ENCODE measurements at regions not wholly inside any gene's neighbourhood (a gene's known extent, or its start where the extent isn't known, plus 50 kb on each side); places are given as distances from the start of the nearest gene placed in this dataset.
"Not testable (repeated sequence)": the region's sequence is repeated elsewhere in the genome, so short reads cannot be mapped to it uniquely, and the experiment has no call there.

DNA sequence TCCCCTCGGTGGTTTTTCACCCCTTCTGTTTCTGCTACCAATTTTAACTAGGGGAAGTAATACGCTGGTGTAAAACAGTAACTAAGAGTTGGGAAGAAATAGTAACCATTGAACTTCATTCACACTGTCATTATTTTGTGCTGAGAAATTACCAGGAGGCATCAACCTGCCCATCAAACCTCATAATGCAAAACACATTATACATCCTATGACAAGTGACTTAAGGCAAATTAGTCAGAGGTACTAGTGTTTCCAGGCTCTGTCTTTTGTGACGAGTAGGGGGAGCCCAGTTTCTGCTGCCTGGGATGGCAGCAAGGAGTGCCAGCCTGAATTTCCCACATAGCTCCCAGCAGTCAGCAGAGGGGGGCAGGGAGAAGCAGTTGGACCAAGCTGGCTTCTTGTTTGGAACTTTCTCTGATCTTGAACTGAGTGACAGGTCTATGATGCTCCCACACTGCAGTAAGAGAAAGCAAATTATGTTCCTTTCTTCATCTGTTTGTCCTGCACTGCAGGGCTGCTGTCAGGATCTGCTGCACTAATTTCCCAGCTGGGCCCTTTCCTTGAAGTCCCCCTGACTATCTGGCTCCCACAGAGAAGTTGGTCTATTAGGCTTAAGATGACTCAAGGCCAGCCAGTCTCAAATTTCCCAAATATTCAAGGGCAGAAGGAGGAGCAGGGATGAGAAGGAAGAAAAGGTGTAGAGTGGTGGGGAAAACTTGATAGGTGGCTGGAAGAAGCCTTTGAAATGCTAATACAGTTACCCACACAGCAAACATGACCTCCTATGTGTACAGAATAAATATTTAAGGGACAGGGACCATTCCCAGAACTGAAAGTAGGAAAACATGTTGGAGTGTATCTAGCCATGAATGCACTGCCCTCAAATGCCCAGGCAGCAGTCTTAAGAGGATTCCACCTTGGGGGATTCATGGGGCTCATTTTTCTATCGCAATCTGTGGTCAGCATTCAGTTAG, 322.8 kb downstream of the SEC16B start:
- TF ChIP-seq, protein P1, sequence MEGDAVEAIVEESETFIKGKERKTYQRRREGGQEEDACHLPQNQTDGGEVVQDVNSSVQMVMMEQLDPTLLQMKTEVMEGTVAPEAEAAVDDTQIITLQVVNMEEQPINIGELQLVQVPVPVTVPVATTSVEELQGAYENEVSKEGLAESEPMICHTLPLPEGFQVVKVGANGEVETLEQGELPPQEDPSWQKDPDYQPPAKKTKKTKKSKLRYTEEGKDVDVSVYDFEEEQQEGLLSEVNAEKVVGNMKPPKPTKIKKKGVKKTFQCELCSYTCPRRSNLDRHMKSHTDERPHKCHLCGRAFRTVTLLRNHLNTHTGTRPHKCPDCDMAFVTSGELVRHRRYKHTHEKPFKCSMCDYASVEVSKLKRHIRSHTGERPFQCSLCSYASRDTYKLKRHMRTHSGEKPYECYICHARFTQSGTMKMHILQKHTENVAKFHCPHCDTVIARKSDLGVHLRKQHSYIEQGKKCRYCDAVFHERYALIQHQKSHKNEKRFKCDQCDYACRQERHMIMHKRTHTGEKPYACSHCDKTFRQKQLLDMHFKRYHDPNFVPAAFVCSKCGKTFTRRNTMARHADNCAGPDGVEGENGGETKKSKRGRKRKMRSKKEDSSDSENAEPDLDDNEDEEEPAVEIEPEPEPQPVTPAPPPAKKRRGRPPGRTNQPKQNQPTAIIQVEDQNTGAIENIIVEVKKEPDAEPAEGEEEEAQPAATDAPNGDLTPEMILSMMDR (conservative IDR thresholded peaks at IDR 0.05), result no peak
- peak overlapping the region; percentile 78 for H3K27ac ChIP-seq

DNA sequence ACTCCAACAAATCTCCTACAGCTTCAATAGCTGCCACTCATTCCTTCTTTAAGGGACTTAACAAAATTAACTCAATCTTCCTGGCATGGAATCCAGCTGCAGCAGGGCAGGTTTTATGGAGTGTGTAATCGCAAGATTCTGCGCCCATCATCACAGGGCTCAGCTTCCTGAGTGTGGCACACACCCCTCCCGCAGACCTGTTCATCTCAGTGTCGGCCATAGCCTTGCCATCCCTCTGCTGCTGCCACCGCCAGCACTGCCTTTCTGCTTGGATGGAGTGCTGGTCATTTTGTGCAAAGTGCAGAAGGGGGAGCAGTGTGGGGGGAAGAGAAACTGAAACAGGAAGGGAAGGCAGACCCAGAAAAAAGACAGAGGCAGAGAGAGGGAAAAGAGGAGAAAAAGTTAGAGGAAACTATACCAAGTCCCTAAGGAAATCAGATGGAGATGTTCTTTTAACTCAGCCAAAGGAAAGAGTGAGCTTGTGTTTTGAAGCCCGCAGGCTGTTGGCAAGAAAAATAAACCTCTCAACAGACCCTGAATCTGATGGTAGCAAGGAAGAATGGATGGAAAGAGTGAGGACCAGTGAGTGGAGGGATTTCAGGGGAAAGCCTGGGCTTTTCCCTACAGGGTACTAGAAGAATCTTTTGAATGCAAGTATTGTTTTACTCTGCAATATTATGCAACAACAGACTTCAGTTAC, 324.2 kb downstream of the SEC16B start:
- TF ChIP-seq, protein P1 (conservative IDR thresholded peaks at IDR 0.05), result no peak
- H3K27ac ChIP-seq, result no peak overlapping the region

DNA sequence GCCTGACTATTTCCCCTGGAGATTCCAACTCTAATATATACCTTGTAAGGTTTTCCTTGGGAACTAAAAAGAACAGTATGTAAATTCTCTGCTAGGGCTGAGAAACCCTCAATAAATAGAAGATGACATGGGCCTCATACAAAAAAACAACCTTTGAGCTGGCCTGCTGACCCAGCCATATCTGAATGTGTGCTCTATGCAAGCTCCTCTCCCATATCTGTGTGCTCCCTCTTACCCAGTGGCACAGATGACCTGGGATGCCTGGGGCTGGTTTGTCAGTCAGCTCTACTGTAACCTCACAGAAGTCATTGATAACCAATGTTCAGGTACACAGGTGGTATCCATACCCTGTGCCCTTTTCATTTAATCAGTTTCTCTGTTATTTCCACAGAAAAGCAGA, 329.2 kb downstream of the SEC16B start:
- no peak overlapping the region for H3K27ac ChIP-seq
- TF ChIP-seq, protein P1 (conservative IDR thresholded peaks at IDR 0.05), result no peak

DNA sequence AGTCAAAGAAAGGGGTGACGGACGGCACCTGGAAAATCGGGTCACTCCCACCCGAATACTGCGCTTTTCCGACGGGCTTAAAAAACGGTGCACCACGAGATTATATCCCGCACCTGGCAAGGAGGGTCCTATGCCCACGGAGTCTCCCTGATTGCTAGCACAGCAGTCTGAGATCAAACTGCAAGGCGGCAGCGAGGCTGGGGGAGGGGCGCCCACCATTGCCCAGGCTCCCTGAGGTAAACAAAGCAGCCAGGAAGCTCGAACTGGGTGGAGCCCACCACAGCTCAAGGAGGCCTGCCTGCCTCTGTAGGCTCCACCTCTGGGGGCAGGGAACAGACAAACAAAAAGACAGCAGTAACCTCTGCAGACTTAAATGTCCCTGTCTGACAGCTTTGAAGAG, 335.7 kb downstream of the SEC16B start:
- not testable (repeated sequence) for H3K27ac ChIP-seq

DNA sequence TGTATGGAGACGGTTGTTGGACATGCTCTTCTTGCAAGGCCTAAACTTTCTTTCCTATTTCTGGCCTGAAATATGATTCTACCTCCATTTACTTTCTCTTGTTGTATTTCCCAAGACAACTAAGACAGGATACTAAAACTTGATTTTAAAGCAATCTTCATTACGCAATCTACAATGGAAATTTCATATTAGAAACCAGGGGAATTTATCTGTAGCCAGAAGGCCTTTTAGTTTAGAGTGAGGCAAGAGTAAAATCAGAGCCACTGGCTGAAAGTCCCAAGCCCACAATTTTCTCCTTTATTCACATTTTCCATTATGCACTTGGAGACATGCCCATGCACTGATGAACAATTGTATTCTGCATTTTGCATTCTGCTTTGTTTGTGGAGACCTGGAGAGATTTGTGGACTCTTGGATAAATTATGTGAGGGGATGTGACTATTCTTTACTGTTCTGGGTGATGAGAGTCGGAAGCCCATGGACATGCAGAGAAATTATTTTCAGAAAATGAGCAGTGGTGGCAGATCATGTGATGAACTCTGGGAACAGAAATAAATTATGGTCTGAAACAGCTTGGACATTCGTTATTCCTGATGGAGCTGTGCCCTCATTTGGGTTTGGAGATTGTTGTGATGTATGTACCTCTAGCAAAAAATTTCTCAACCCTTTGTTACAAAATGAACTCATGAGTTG, 336.8 kb downstream of the SEC16B start:
- TF ChIP-seq, protein P1 (conservative IDR thresholded peaks at IDR 0.05), result no peak
- no peak overlapping the region for H3K27ac ChIP-seq

DNA sequence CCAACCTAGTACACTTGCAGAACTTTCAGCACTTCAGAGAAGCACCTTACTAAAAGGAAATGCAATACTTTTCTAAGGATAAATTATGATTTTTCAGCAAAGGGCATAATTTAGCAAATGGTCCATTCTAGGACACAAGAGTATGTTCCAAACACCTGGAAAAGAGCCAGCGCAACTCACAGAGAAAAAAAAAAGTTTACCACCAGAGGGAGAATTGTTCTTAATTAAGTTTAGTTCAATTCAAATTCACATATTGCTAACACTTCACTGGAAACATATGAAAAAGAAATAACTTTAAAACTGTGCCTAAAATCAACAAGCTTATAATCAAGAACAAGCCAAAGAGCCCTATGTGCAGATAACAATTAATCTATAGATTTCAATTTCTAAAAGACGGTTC, 338.1 kb downstream of the SEC16B start:
- TF ChIP-seq, protein P1 (conservative IDR thresholded peaks at IDR 0.05), result peak; percentile 46; the same call in 1 of the 2 replicates
- H3K27ac ChIP-seq, result no peak overlapping the region

DNA sequence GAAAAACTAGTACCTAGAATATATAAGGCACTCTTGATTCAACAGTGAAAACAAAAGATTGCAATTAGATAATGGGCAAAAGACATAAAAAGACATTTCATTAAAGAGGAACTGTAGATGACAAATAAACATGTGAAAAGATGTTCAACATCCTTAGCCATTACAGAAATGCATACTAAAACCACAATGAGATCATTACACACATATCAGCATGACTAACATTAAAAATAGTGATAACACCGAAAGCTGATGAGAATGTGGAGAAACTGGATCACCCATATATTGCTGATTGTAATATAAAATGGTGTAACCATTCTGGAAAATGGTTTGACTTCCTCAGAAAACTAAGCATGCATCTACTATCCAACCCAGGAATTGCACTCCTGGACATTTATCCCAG, 340.3 kb downstream of the SEC16B start:
- H3K27ac ChIP-seq, result no peak overlapping the region
- TF ChIP-seq, protein P1 (conservative IDR thresholded peaks at IDR 0.05), result no peak
